Effector memory CD8-positive, alpha-beta T cell (primary cell): ENCODE measurements at regions not wholly inside any gene's neighbourhood (a gene's known extent, or its start where the extent isn't known, plus 50 kb on each side); places are given as distances from the start of the nearest gene placed in this dataset.
A peak's percentile ranks its signal among the peaks of the same experiment; 100 is the strongest.

Experiments
- ATAC-seq: fragments of 150-1000 bp; cut with Tn5 transposase; replicated peaks from 2 replicates; pipeline ENCODE4 v1.10.0; 2021; ENCODE audit warnings: mild to moderate bottlenecking, moderate library complexity
- DNase-seq, 3 experiments: peaks; one replicate each; pipeline ENCODE4 v3.0.0; 2021
- H3K27ac Mint-ChIP-seq, 2 donors: one replicate each; pipeline ENCODE4 v1.8.0; 2022; ENCODE audit warnings: mild to moderate bottlenecking in 2 of 2, mixed read lengths in 2 of 2, moderate library complexity in 2 of 2
- H3K27me3 Mint-ChIP-seq, 2 donors: one replicate each; pipeline ENCODE4 v1.8.0; 2022; ENCODE audit warnings: mixed read lengths in 2 of 2
- H3K36me3 Mint-ChIP-seq: one replicate; pipeline ENCODE4 v1.8.0; 2022; ENCODE audit warnings: mild to moderate bottlenecking, moderate library complexity, mixed read lengths; ENCODE audit not compliant: insufficient read depth
- H3K4me1 Mint-ChIP-seq, 2 donors: one replicate each; pipeline ENCODE4 v1.8.0; 2022; ENCODE audit warnings: low read depth in 2 of 2, mixed read lengths in 2 of 2
- H3K4me3 Mint-ChIP-seq, 2 donors: one replicate each; pipeline ENCODE4 v1.8.0; 2022; ENCODE audit warnings: mild to moderate bottlenecking in 2 of 2, mixed read lengths in 2 of 2, moderate library complexity in 2 of 2
- H3K9me3 Mint-ChIP-seq, 2 donors: one replicate each; pipeline ENCODE4 v1.8.0; 2022; ENCODE audit warnings: mixed read lengths in 2 of 2

GRCh38 chr17:77506371-77506991 is 365.7 kb downstream of the SEC14L1 start:
- Mint-ChIP-seq H3K4me1 (peaks cover 0 to 4% of the 10 kb centered on the region in 2 donors), H3K9me3 (no peaks in the 10 kb centered on the region), H3K4me3 (no peak overlapping the region), H3K36me3 (peaks cover 8% of the 10 kb centered on the region), H3K27ac (no peak overlapping the region), H3K27me3 (no peaks in the 10 kb centered on the region)
- ATAC-seq (no peak), DNase-seq (no peak)

GRCh38 chr17:77507111-77507885 is 366.5 kb downstream of the SEC14L1 start:
- Mint-ChIP-seq H3K36me3 (peaks cover 5% of the 10 kb centered on the region), H3K9me3 (no peaks in the 10 kb centered on the region), H3K27me3 (no peaks in the 10 kb centered on the region), H3K27ac (no peak overlapping the region), H3K4me1 (no peaks in the 10 kb centered on the region), H3K4me3 (no peak overlapping the region)
- no peak for ATAC-seq
- DNase-seq = no peak

- DNase-seq = no peak
- no peak overlapping the region for H3K4me3 Mint-ChIP-seq
- no peak for ATAC-seq
- H3K4me1 Mint-ChIP-seq = no peaks in the 10 kb centered on the region
- no peaks in the 10 kb centered on the region for H3K9me3 Mint-ChIP-seq
- H3K36me3 Mint-ChIP-seq = no peaks in the 10 kb centered on the region
- no peaks in the 10 kb centered on the region for H3K27me3 Mint-ChIP-seq
- no peak overlapping the region for H3K27ac Mint-ChIP-seq
Measured at GRCh38 chr17:77508047-77508715, 367.4 kb downstream of the SEC14L1 start.

GRCh38 chr17:77509089-77509488 is 368.3 kb downstream of the SEC14L1 start:
- Mint-ChIP-seq H3K36me3 (no peaks in the 10 kb centered on the region), H3K9me3 (no peaks in the 10 kb centered on the region), H3K27me3 (no peaks in the 10 kb centered on the region), H3K4me3 (no peak overlapping the region), H3K27ac (no peak overlapping the region), H3K4me1 (no peaks in the 10 kb centered on the region)
- no peak for ATAC-seq
- DNase-seq = no peak

GRCh38 chr17:77509599-77509998 is 368.8 kb downstream of the SEC14L1 start:
- no peak for ATAC-seq

GRCh38 chr17:77510133-77510796 is 369.5 kb downstream of the SEC14L1 start:
- no peak for DNase-seq
- H3K4me1 Mint-ChIP-seq = no peaks in the 10 kb centered on the region
- no peaks in the 10 kb centered on the region for H3K9me3 Mint-ChIP-seq
- no peak overlapping the region for H3K4me3 Mint-ChIP-seq
- no peak overlapping the region for H3K27ac Mint-ChIP-seq
- ATAC-seq = no peak
- H3K27me3 Mint-ChIP-seq = no peaks in the 10 kb centered on the region
- H3K36me3 Mint-ChIP-seq = no peaks in the 10 kb centered on the region

More at GRCh38 chr17:77509599-77509998, 368.8 kb downstream of the SEC14L1 start:
- Mint-ChIP-seq H3K36me3 (no peaks in the 10 kb centered on the region), H3K4me3 (no peak overlapping the region), H3K9me3 (no peaks in the 10 kb centered on the region), H3K27ac (no peak overlapping the region), H3K4me1 (no peaks in the 10 kb centered on the region), H3K27me3 (no peaks in the 10 kb centered on the region)
- no peak for DNase-seq

- H3K4me3 Mint-ChIP-seq = no peak overlapping the region
- H3K27me3 Mint-ChIP-seq = no peaks in the 10 kb centered on the region
- no peaks in the 10 kb centered on the region for H3K36me3 Mint-ChIP-seq
- H3K9me3 Mint-ChIP-seq = no peaks in the 10 kb centered on the region
- H3K27ac Mint-ChIP-seq = no peak overlapping the region
- ATAC-seq (no peak), DNase-seq (no peak)
- peaks cover 0 to under 1% of the 10 kb centered on the region in 2 donors for H3K4me1 Mint-ChIP-seq
Measured at GRCh38 chr17:77511514-77512061, 370.8 kb downstream of the SEC14L1 start.

GRCh38 chr17:77512062-77512946 is 371.5 kb downstream of the SEC14L1 start:
- no peaks in the 10 kb centered on the region for H3K9me3 Mint-ChIP-seq

GRCh38 chr17:77513045-77513444 is 372.3 kb downstream of the SEC14L1 start:
- Mint-ChIP-seq H3K27ac (no peak overlapping the region), H3K27me3 (no peaks in the 10 kb centered on the region), H3K4me1 (peaks cover 0 to 4% of the 10 kb centered on the region in 2 donors), H3K36me3 (no peaks in the 10 kb centered on the region), H3K9me3 (no peaks in the 10 kb centered on the region), H3K4me3 (no peak overlapping the region)
- DNase-seq = no peak
- ATAC-seq = no peak

More at GRCh38 chr17:77512062-77512946, 371.5 kb downstream of the SEC14L1 start:
- H3K4me1 Mint-ChIP-seq = peaks cover 0 to 4% of the 10 kb centered on the region in 2 donors
- H3K36me3 Mint-ChIP-seq = no peaks in the 10 kb centered on the region
- H3K27me3 Mint-ChIP-seq = no peaks in the 10 kb centered on the region
- no peak for DNase-seq
- no peak overlapping the region for H3K4me3 Mint-ChIP-seq
- no peak overlapping the region for H3K27ac Mint-ChIP-seq
- ATAC-seq = no peak

GRCh38 chr17:77515227-77515626 is 374.5 kb downstream of the SEC14L1 start:
- Mint-ChIP-seq H3K27ac (no peak overlapping the region), H3K4me3 (no peak overlapping the region), H3K4me1 (peaks cover 0 to 4% of the 10 kb centered on the region in 2 donors), H3K36me3 (peaks cover 3% of the 10 kb centered on the region), H3K9me3 (no peaks in the 10 kb centered on the region), H3K27me3 (no peaks in the 10 kb centered on the region)
- no peak for ATAC-seq
- DNase-seq = no peak

- Mint-ChIP-seq H3K36me3 (peaks cover 3% of the 10 kb centered on the region), H3K9me3 (no peaks in the 10 kb centered on the region), H3K27me3 (no peaks in the 10 kb centered on the region), H3K4me3 (no peak overlapping the region), H3K4me1 (peaks cover 0 to 4% of the 10 kb centered on the region in 2 donors), H3K27ac (peak overlapping the region in 1 of 2 donors; percentile 38)
- peak; percentile 96 for ATAC-seq
- no peak for DNase-seq
Measured at GRCh38 chr17:77516902-77517301, 376.1 kb downstream of the SEC14L1 start.

- Mint-ChIP-seq H3K9me3 (no peaks in the 10 kb centered on the region), H3K4me3 (no peak overlapping the region), H3K36me3 (peaks cover 5% of the 10 kb centered on the region), H3K27me3 (peaks cover 0 to 11% of the 10 kb centered on the region in 2 donors), H3K27ac (no peak overlapping the region), H3K4me1 (peaks cover 0 to 4% of the 10 kb centered on the region in 2 donors)
- DNase-seq (no peak), ATAC-seq (no peak)
Measured at GRCh38 chr17:77521076-77521475, 380.3 kb downstream of the SEC14L1 start.
